SIG-M5 treated with dmso at 0.1 percent for 504 hours (cell line): ENCODE measurements at regions not wholly inside any gene's neighbourhood (a gene's known extent, or its start where the extent isn't known, plus 50 kb on each side); places are given as distances from the start of the nearest gene placed in this dataset.

Source experiments
- DNase-seq: peaks from one replicate; lab custom pipeline; 2025; ENCODE audit not compliant: unreplicated experiment; lab: John Stamatoyannopoulos, UW

- DNase-seq, result no peak
Observed at GRCh38 chr15:66615846-66616245, 50.0 kb upstream of the LCTL start.

GRCh38 chr15:66617137-66618090 is 51.6 kb upstream of the LCTL start:
- DNase-seq, result peak; percentile 70

- peak; percentile 42 for DNase-seq
Observed at GRCh38 chr15:66619152-66619903, 53.5 kb upstream of the LCTL start.

GRCh38 chr15:66620341-66620740 is 54.5 kb upstream of the LCTL start:
- DNase-seq, result no peak

- no peak for DNase-seq
Observed at GRCh38 chr15:66620744-66621344, 55.0 kb upstream of the LCTL start.

- no peak for DNase-seq
Observed at GRCh38 chr15:66621491-66622467, 56.0 kb upstream of the LCTL start.

- DNase-seq, result no peak
Observed at GRCh38 chr15:66622591-66623022, 56.8 kb upstream of the LCTL start.

GRCh38 chr15:66623801-66624453 is 58.1 kb upstream of the LCTL start:
- no peak for DNase-seq

GRCh38 chr15:66625531-66625930 is 59.7 kb upstream of the LCTL start:
- DNase-seq, result no peak

GRCh38 chr15:66625974-66626373 is 60.2 kb upstream of the LCTL start:
- no peak for DNase-seq

- DNase-seq, result no peak
Observed at GRCh38 chr15:66628976-66629723, 63.4 kb upstream of the LCTL start.

GRCh38 chr15:66629817-66630576 is 64.2 kb upstream of the LCTL start:
- DNase-seq, result no peak

- DNase-seq, result no peak
Observed at GRCh38 chr15:66630801-66631351, 65.1 kb upstream of the LCTL start.

GRCh38 chr15:66631616-66632263 is 65.9 kb upstream of the LCTL start:
- DNase-seq, result no peak

- no peak for DNase-seq
Observed at GRCh38 chr15:66633041-66633937, 67.5 kb upstream of the LCTL start.

GRCh38 chr15:66633938-66634250 is 68.1 kb upstream of the LCTL start:
- no peak for DNase-seq

- no peak for DNase-seq
Observed at GRCh38 chr15:66634540-66634939, 67.5 kb upstream of the SMAD6 start.
